GM12878 (cell line): ENCODE measurements at regions not wholly inside any gene's neighbourhood (a gene's known extent, or its start where the extent isn't known, plus 50 kb on each side); places are given as distances from the start of the nearest gene placed in this dataset.

Experiments used
- CREM ChIP-seq: IDR thresholded peaks from 2 replicates; pipeline ENCODE4 v1.6.1; 2014; ENCODE audit warnings: antibody characterized with exemption, low read depth
- ETV6 ChIP-seq, 2 experiments: fragments of 450-650 bp in 1 of 2; IDR thresholded peaks in 1 of 2; conservative IDR thresholded peaks in 1 of 2; 2 replicates each; pipeline ENCODE4 v1.6.1; 2014; ENCODE audit warnings: antibody characterized with exemption in 1 of 2, borderline replicate concordance in 1 of 2, low read depth in 1 of 2, mild to moderate bottlenecking in 1 of 2, moderate library complexity in 1 of 2
- HCFC1 ChIP-seq: fragments of 150-350 bp; IDR thresholded peaks from 2 replicates; pipeline ENCODE4 v1.6.1; 2014; ENCODE audit warnings: low read length
- NFIC ChIP-seq: IDR thresholded peaks from 2 replicates; pipeline ENCODE4 v1.6.1; 2012; ENCODE audit warnings: low read depth, mild to moderate bottlenecking, inconsistent platforms, low read length, moderate library complexity
- RB1 ChIP-seq: fragments of 450-650 bp; formaldehyde crosslinking; IDR thresholded peaks from 2 replicates; pipeline ENCODE4 v1.6.1; 2017; ENCODE audit warnings: mild to moderate bottlenecking, borderline replicate concordance
- SIN3A ChIP-seq: IDR thresholded peaks from 2 replicates; pipeline ENCODE4 v1.6.1; 2012; ENCODE audit warnings: low read depth, low read length, improper control_type of control experiment
- TARDBP ChIP-seq: IDR thresholded peaks from 2 replicates; pipeline ENCODE4 v1.6.1; 2016; ENCODE audit warnings: borderline replicate concordance
- ZNF384 ChIP-seq: IDR thresholded peaks from 2 replicates; pipeline ENCODE4 v1.6.1; 2012; ENCODE audit warnings: low read depth, mild to moderate bottlenecking, low read length, improper control_type of control experiment, borderline replicate concordance
- TF ChIP-seq, protein P1 (sequence below), 3 experiments: IDR thresholded peaks in 2 of 3; conservative IDR thresholded peaks in 1 of 3; 2 replicates each; pipeline ENCODE4 v1.5.1; 2011; ENCODE audit warnings: low read depth in 3 of 3, low read length in 3 of 3, mild to moderate bottlenecking in 3 of 3, control low read depth in 2 of 3, moderate library complexity in 2 of 3, inconsistent platforms in 1 of 3, mixed read lengths in 1 of 3; ENCODE audit not compliant: control insufficient read depth in 2 of 3, insufficient read depth in 1 of 3; ENCODE audit errors: extremely low read depth in 1 of 3
- TF ChIP-seq, protein P2 (sequence below): fragments of 450-650 bp; IDR thresholded peaks from 2 replicates; pipeline ENCODE4 v1.6.1; 2016; ENCODE audit warnings: mild to moderate bottlenecking, moderate library complexity, borderline replicate concordance
- TF ChIP-seq, protein P3 (sequence below): fragments of 450-650 bp; formaldehyde crosslinking; IDR thresholded peaks from 2 replicates; pipeline ENCODE4 v1.5.0; 2022; ENCODE audit warnings: mild to moderate bottlenecking, missing genetic modification characterization

DNA sequence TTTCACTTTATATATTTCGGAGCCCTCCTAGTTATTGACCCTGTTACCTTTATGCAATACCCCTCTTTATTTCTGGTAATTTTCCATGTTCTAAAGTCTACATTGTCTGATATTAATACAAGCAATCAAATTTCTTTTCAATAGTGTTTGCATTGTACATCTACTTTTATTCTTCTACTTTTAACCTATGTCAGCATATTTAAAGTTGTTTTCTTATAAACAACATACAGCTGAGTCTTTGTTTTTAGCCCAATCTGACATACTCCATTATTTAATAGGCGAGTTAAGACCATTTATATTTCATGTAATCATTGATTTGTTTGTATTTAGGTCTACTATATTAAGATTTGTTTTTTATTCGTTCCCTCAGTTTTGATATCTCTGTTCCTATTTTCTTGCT lies 108.5 kb upstream of the SPACA7 start:
- TF ChIP-seq, protein P1, sequence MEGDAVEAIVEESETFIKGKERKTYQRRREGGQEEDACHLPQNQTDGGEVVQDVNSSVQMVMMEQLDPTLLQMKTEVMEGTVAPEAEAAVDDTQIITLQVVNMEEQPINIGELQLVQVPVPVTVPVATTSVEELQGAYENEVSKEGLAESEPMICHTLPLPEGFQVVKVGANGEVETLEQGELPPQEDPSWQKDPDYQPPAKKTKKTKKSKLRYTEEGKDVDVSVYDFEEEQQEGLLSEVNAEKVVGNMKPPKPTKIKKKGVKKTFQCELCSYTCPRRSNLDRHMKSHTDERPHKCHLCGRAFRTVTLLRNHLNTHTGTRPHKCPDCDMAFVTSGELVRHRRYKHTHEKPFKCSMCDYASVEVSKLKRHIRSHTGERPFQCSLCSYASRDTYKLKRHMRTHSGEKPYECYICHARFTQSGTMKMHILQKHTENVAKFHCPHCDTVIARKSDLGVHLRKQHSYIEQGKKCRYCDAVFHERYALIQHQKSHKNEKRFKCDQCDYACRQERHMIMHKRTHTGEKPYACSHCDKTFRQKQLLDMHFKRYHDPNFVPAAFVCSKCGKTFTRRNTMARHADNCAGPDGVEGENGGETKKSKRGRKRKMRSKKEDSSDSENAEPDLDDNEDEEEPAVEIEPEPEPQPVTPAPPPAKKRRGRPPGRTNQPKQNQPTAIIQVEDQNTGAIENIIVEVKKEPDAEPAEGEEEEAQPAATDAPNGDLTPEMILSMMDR (IDR thresholded peaks at IDR 0.05 in 2 of 3, conservative IDR thresholded peaks at IDR 0.05 in 1 of 3; ENCODE audit: control insufficient read depth in 2 of 3, extremely low read depth in 1 of 3, insufficient read depth in 1 of 3, low read depth in 3 of 3, low read length in 3 of 3), result no peak
- TF ChIP-seq, protein P2, sequence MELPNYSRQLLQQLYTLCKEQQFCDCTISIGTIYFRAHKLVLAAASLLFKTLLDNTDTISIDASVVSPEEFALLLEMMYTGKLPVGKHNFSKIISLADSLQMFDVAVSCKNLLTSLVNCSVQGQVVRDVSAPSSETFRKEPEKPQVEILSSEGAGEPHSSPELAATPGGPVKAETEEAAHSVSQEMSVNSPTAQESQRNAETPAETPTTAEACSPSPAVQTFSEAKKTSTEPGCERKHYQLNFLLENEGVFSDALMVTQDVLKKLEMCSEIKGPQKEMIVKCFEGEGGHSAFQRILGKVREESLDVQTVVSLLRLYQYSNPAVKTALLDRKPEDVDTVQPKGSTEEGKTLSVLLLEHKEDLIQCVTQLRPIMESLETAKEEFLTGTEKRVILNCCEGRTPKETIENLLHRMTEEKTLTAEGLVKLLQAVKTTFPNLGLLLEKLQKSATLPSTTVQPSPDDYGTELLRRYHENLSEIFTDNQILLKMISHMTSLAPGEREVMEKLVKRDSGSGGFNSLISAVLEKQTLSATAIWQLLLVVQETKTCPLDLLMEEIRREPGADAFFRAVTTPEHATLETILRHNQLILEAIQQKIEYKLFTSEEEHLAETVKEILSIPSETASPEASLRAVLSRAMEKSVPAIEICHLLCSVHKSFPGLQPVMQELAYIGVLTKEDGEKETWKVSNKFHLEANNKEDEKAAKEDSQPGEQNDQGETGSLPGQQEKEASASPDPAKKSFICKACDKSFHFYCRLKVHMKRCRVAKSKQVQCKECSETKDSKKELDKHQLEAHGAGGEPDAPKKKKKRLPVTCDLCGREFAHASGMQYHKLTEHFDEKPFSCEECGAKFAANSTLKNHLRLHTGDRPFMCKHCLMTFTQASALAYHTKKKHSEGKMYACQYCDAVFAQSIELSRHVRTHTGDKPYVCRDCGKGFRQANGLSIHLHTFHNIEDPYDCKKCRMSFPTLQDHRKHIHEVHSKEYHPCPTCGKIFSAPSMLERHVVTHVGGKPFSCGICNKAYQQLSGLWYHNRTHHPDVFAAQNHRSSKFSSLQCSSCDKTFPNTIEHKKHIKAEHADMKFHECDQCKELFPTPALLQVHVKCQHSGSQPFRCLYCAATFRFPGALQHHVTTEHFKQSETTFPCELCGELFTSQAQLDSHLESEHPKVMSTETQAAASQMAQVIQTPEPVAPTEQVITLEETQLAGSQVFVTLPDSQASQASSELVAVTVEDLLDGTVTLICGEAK, result no peak
- no peak for TF ChIP-seq NFIC
- TF ChIP-seq SIN3A, result no peak
- TF ChIP-seq TARDBP, result no peak
- no peak for TF ChIP-seq CREM
- TF ChIP-seq HCFC1, result no peak
- TF ChIP-seq ZNF384, result no peak
- no peak for TF ChIP-seq RB1
- TF ChIP-seq, protein P3, sequence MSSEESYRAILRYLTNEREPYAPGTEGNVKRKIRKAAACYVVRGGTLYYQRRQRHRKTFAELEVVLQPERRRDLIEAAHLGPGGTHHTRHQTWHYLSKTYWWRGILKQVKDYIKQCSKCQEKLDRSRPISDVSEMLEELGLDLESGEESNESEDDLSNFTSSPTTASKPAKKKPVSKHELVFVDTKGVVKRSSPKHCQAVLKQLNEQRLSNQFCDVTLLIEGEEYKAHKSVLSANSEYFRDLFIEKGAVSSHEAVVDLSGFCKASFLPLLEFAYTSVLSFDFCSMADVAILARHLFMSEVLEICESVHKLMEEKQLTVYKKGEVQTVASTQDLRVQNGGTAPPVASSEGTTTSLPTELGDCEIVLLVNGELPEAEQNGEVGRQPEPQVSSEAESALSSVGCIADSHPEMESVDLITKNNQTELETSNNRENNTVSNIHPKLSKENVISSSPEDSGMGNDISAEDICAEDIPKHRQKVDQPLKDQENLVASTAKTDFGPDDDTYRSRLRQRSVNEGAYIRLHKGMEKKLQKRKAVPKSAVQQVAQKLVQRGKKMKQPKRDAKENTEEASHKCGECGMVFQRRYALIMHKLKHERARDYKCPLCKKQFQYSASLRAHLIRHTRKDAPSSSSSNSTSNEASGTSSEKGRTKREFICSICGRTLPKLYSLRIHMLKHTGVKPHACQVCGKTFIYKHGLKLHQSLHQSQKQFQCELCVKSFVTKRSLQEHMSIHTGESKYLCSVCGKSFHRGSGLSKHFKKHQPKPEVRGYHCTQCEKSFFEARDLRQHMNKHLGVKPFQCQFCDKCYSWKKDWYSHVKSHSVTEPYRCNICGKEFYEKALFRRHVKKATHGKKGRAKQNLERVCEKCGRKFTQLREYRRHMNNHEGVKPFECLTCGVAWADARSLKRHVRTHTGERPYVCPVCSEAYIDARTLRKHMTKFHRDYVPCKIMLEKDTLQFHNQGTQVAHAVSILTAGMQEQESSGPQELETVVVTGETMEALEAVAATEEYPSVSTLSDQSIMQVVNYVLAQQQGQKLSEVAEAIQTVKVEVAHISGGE (CRISPR knock-in tag), result no peak
- TF ChIP-seq ETV6 (conservative IDR thresholded peaks at IDR 0.05 in 1 of 2, IDR thresholded peaks at IDR 0.05 in 1 of 2; ENCODE audit: borderline replicate concordance in 1 of 2, low read depth in 1 of 2), result no peak
